Aorta (tissue), 5 donors: ENCODE measurements at regions not wholly inside any gene's neighbourhood (a gene's known extent, or its start where the extent isn't known, plus 50 kb on each side); places are given as distances from the start of the nearest gene placed in this dataset.

Experiments used
- ATAC-seq: fragments of 200-7000 bp; cut with Tn5 transposase; one replicate; pipeline ENCODE4 v1.9.1; 2022; ENCODE audit warnings: moderate library complexity; ENCODE audit not compliant: low FRiP score
- DNase-seq, 2 donors: peaks; one replicate each; pipeline ENCODE4 v3.0.0-alpha.2; 2020
- H3K27ac ChIP-seq, 2 donors: one replicate each; pipeline ENCODE4 v1.5.1; 2013; ENCODE audit warnings: low read length in 2 of 2, mild to moderate bottlenecking in 2 of 2, moderate library complexity in 2 of 2, control low read depth in 1 of 2, inconsistent platforms in 1 of 2, low read depth in 1 of 2
- H3K27me3 ChIP-seq, 2 donors: one replicate each; pipeline ENCODE4 v1.6.1; 2013; ENCODE audit warnings: control low read depth in 1 of 2, low read length in 1 of 2, mild to moderate bottlenecking in 1 of 2, moderate library complexity in 1 of 2; ENCODE audit not compliant: insufficient read depth in 2 of 2, control insufficient read depth in 1 of 2
- H3K36me3 ChIP-seq, 2 donors: one replicate each; pipeline ENCODE4 v1.6.1; 2013; ENCODE audit warnings: control low read depth in 1 of 2, low read length in 1 of 2, mild to moderate bottlenecking in 1 of 2; ENCODE audit not compliant: insufficient read depth in 2 of 2, control insufficient read depth in 1 of 2
- H3K4me1 ChIP-seq, 2 donors: one replicate each; pipeline ENCODE4 v1.6.1; 2013; ENCODE audit warnings: low read length in 2 of 2, control low read depth in 1 of 2, mild to moderate bottlenecking in 1 of 2, moderate library complexity in 1 of 2; ENCODE audit not compliant: insufficient read depth in 2 of 2, control insufficient read depth in 1 of 2
- H3K4me3 ChIP-seq, 2 donors: one replicate each; pipeline ENCODE4 v1.5.1; 2013; ENCODE audit warnings: low read length in 2 of 2, control low read depth in 1 of 2, mild to moderate bottlenecking in 1 of 2
- H3K9me3 ChIP-seq: one replicate; pipeline ENCODE4 v1.6.1; 2013; ENCODE audit warnings: mild to moderate bottlenecking, low read length; ENCODE audit not compliant: control insufficient read depth
- WGBS, 2 donors: extraction: QIAGEN DNeasy Blood & Tissue Kit; methylation state at CpG; one replicate each; pipeline ENCODE4 v1.1.7; 2013; 5-methylcytosine and 5-hydroxymethylcytosine counted together
- intact Hi-C, 2 donors: fragments of 100-400 bp; cut with DNase I; formaldehyde crosslinking; loops; one replicate each; pipeline versions ENCODE4 v1.14.2 to v1.15.0; 2022
- donor health status: healthy with polysubstance abuse.
- donor health status: Bipolar disorder and iron deficiency.
- donor health status: DM: no; HTN: no; CAD: no.
- donor health status: DM: no; HTN: no; CAD: no.
- donor health status: DM: yes; HTN: yes; CAD: no.

DNA sequence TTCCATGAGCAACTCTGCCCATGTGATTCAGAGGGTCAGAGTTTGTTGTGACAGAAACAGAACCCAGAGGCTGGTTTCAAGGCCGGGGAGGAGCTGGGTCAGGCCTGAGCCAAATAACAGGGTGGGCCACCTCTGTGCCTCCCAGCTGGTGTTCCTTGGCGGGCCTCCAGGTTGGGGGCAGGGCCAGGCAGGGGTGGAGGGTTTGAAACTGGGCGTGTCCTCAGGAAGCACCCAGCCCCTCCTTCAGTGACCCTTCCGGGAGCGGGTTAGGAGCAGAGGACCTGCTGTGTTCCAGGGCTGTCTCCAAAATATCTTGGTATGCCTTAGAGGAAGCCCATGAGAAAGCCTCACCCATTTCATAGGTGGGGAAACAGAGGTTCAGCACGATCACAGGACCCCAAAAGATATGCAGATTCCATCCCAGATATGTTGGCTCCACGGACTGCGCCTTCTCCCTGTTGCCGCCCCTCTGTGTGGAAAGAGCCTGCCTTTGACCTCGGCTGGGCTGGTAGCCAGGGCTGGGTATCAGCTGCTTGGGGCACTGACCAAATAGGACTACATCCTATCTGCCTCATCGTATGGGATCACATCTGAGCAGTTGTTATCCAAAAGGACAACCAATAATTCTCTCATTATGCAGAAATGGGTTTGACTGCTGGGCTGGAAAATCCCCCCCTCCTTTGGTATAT lies 74.8 kb upstream of the GLI2 start:
- Histone ChIP-seq H3K36me3 (no peaks in the 10 kb centered on the region), H3K9me3 (peaks cover 2% of the 10 kb centered on the region), H3K4me1 (peaks cover 0 to 2% of the 10 kb centered on the region in 2 donors), H3K4me3 (no peak overlapping the region), H3K27me3 (no peaks in the 10 kb centered on the region), H3K27ac (no peak overlapping the region)
- intact Hi-C loops: no loop called here
- ATAC-seq: peak; percentile 30
- WGBS, 2 donors: 62 to 65% methylated on average over 11 of the region's 11 CpGs
- no peak for DNase-seq

DNA sequence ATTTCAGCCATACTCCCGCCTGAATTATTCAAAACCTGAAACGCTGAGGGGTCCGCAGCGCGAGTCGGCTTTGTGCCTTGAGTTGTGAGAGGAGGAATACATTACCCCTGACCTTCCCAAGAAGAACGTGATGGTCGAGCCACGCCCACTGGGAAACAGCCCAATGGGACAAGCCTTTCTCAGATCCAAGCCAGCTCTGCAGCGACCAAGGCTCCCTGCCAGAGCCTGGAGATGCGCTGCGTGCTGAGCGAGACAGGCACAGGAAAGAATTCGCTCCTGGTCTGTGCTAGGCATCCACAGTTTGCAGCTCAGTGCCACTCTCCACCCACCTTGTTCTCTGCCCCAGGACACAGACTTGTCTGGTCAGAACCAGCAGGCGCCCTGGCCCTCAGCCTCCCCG lies 74.1 kb upstream of the GLI2 start:
- H3K4me3 ChIP-seq: no peak overlapping the region
- DNase-seq (no peak), ATAC-seq (peak; percentile 52)
- no peaks in the 10 kb centered on the region for H3K27me3 ChIP-seq
- H3K4me1 ChIP-seq: peaks cover 0 to 2% of the 10 kb centered on the region in 2 donors
- H3K9me3 ChIP-seq: peaks cover 2% of the 10 kb centered on the region
- H3K27ac ChIP-seq: no peak overlapping the region
- intact Hi-C loops: no loop called here
- 23 to 27% methylated on average over 16 of the region's 16 CpGs for WGBS, 2 donors
- H3K36me3 ChIP-seq: no peaks in the 10 kb centered on the region

DNA sequence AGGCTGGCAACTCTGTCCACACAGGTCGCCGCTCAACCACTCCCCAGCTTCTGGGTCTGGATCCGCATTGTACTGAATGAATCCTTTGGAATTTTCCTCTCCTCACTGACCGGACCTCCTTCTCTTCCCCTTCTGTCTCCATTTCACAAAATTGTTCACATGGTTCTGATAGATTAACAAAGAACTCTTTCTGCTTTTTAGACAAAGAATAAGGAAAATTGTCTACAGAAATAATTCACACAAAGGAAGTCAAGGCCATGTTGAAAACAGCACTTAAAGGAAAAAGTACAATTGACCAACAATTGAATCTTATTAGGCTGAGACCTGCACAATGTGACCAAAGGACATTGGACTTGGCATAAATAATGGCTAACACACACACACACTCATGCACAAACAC lies 73.6 kb upstream of the GLI2 start:
- Histone ChIP-seq H3K27me3 (no peaks in the 10 kb centered on the region), H3K27ac (no peak overlapping the region), H3K4me1 (peaks cover 0 to under 1% of the 10 kb centered on the region in 2 donors), H3K36me3 (no peaks in the 10 kb centered on the region), H3K9me3 (peaks cover 2% of the 10 kb centered on the region), H3K4me3 (no peak overlapping the region)
- DNase-seq (no peak), ATAC-seq (no peak)
- intact Hi-C loops: no loop called here
- WGBS, 2 donors: 92 to 97% methylated on average over 4 of the region's 4 CpGs

DNA sequence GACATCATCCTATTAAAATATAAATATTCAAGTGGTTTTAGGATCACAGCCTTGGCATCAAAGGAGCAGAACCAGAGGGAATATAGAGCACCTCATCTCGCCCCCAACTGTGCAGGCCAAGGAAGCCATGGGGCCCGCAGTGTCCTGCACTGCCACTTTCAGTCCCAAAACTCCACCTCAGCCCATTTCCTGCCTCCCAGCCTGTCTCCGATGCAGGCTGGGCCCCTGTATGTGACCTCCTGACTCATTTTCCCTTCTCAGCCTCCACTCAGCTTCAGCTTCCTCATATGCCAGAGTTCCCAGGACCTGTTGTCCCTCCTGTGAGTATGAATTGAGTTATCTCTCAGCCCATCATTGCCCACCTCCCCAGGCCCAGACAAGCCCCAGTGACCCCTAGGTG lies 72.9 kb upstream of the GLI2 start:
- ATAC-seq (no peak), DNase-seq (no peak)
- no peak overlapping the region for H3K27ac ChIP-seq
- intact Hi-C loops: no loop called here
- H3K9me3 ChIP-seq: peaks cover 2% of the 10 kb centered on the region
- no peaks in the 10 kb centered on the region for H3K36me3 ChIP-seq
- 89 to 95% methylated on average over 3 of the region's 3 CpGs for WGBS, 2 donors
- no peaks in the 10 kb centered on the region for H3K4me1 ChIP-seq
- no peaks in the 10 kb centered on the region for H3K27me3 ChIP-seq
- H3K4me3 ChIP-seq: no peak overlapping the region

DNA sequence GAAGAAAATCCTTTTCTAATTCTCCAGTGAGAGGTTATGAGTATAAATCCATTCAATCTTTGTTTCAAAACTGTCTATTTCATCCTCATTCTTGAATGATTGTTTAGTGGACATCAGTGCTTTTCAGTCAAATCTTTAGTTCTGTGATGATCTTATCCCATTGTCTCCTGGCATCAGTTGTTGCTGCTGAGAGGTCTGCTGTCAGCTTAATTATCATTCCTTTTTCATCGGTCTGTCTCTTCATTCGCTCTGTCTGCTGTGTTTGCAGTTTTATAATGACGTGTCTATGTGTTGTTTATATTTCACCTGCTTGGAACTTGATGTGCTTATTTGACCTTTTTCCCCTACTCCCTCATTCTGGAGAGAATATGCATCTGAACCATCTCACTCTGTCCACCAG lies 69.2 kb upstream of the GLI2 start:
- 57 to 60% methylated on average over 3 of the region's 3 CpGs for WGBS, 2 donors
- no peak for ATAC-seq
- intact Hi-C loops: no loop called here
- Histone ChIP-seq H3K36me3 (no peaks in the 10 kb centered on the region), H3K9me3 (no peaks in the 10 kb centered on the region), H3K27ac (no peak overlapping the region), H3K27me3 (no peaks in the 10 kb centered on the region), H3K4me3 (no peak overlapping the region), H3K4me1 (no peaks in the 10 kb centered on the region)
- DNase-seq: no peak

DNA sequence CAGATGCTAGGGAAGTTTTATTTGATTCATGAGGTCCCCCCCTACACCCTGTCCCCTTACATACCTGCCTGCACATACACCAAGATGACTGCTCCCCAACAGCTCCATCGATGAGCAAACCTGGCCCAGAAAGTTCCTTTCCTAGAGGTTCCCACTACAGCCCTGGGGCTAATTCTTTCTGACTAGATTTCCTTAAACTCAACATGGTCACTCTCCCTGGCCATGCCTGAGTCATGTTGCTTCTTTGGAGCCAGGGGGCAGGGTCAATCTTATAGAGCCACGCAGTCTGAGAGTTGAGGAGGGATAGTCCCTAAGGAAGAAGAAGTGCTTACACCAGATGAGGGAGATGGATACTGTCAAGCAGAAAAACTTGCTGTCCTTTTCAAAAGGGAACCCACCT lies 67.7 kb upstream of the GLI2 start:
- no peak overlapping the region for H3K4me3 ChIP-seq
- 88 to 91% methylated on average over 2 of the region's 2 CpGs for WGBS, 2 donors
- H3K27ac ChIP-seq: no peak overlapping the region
- no peaks in the 10 kb centered on the region for H3K9me3 ChIP-seq
- no peaks in the 10 kb centered on the region for H3K27me3 ChIP-seq
- DNase-seq (no peak), ATAC-seq (no peak)
- no peaks in the 10 kb centered on the region for H3K36me3 ChIP-seq
- no peaks in the 10 kb centered on the region for H3K4me1 ChIP-seq
- intact Hi-C loops: no loop called here

DNA sequence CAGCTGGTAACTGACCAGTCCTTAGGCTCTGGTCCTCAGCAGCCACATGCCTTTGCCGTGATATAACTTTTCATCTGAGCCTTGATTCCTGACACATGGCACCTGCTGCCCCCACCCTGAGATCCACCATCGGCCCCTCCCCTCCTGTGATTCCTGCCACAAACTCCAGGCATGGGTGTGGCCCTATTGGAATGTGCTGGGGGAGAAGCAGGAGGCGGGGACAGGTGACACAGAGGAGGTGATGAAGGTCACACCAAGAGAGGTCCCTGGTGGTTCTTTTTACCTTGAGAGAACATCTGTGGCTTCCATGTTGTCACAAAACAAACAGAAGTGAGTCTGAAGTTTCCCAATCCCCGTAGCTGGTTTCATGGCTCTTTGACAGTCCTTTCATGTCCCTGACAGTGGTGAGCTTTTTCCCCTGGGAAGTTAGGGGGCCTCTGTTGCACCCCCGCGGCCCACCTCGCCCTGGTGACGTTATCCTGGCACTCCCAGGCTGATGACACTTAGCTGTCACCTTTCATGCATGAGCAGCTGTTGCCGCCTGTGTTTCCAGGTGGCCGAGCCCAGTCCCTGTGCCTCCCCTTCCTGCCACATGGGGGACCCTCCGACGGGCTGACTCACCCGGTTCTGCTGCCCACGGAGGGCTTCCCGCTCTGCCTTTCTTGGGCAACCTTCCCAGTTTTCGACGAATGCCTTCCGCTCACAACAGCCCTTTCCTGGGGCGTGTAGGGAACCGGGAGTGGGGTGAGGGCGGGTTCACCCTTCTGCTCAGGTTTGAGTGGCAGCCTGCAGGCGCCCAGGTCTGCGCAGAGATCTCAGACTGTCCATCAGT lies 66.3 kb upstream of the GLI2 start:
- H3K4me3 ChIP-seq: no peak overlapping the region
- ATAC-seq (no peak), DNase-seq (no peak)
- intact Hi-C loops: no loop called here
- H3K27ac ChIP-seq: no peak overlapping the region
- H3K27me3 ChIP-seq: no peaks in the 10 kb centered on the region
- no peaks in the 10 kb centered on the region for H3K4me1 ChIP-seq
- WGBS, 2 donors: 23 to 24% methylated on average over 23 of the region's 23 CpGs
- H3K9me3 ChIP-seq: no peaks in the 10 kb centered on the region
- no peaks in the 10 kb centered on the region for H3K36me3 ChIP-seq

DNA sequence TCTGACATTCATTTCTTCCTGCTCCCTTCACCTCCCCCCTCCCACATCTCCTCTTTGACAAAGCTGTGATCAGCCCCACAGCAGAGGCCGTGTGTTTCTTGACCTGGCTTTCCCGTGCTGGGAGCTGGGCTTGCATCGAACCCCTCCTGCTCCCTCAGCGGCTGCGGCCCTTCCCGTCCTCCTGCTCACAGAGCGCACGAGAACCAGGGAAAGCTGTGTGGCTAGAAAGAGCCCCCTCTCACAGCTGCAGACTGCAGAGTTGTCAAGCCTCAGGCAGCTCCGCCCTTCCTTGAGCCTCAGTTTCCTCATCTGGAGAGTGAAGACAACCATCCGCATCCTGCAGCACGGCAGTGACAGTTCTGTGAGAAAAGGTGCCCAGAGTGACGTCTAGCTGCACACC lies 65.7 kb upstream of the GLI2 start:
- Histone ChIP-seq H3K4me3 (no peak overlapping the region), H3K27ac (no peak overlapping the region), H3K27me3 (no peaks in the 10 kb centered on the region)

DNA sequence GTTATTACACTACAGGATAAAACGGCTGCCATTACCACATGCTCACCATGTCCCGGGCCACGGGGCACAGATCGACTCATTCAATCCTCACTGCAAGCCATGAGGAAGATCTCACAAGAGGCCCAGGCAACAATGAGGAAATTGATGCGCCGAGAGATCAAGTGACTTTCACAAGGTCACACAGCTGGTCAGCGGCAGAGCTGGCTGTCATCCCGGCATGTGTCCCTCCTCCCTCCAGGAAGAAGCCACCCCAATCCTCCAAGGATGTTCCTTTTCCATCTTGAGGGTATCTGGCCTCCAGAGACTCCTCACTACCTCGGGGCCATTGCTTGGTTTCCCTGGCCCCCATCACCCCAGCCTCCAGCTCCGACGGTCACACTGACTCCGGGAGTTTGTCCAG lies 65.3 kb upstream of the GLI2 start:
- no peak overlapping the region for H3K27ac ChIP-seq
- intact Hi-C loops: loop anchor here (10.0 kb wide), 2 partner anchors 96 to 116 kb away; no protein-coding TSS in a partner anchor
- 83 to 85% methylated on average over 12 of the region's 12 CpGs for WGBS, 2 donors
- no peak for DNase-seq
- no peaks in the 10 kb centered on the region for H3K36me3 ChIP-seq
- H3K27me3 ChIP-seq: no peaks in the 10 kb centered on the region
- H3K4me3 ChIP-seq: no peak overlapping the region
- no peak for ATAC-seq
- no peaks in the 10 kb centered on the region for H3K9me3 ChIP-seq
- H3K4me1 ChIP-seq: no peaks in the 10 kb centered on the region

More for the DNA sequence above, 65.7 kb upstream of the GLI2 start:
- Histone ChIP-seq H3K9me3 (no peaks in the 10 kb centered on the region), H3K36me3 (no peaks in the 10 kb centered on the region), H3K4me1 (no peaks in the 10 kb centered on the region)
- WGBS, 2 donors: 55 to 63% methylated on average over 12 of the region's 12 CpGs
- intact Hi-C loops: loop anchor here (10.0 kb wide), 2 partner anchors 95 to 115 kb away; no protein-coding TSS in a partner anchor
- ATAC-seq (no peak), DNase-seq (no peak)
